Fibroblast of lung (primary cell): ENCODE measurements at regions not wholly inside any gene's neighbourhood (a gene's known extent, or its start where the extent isn't known, plus 50 kb on each side); places are given as distances from the start of the nearest gene placed in this dataset.

Source experiments
- EZH2 ChIP-seq: IDR thresholded peaks from 2 replicates; pipeline ENCODE4 v1.5.1; 2012; ENCODE audit warnings: low read length, control low read depth, mild to moderate bottlenecking; ENCODE audit errors: missing control alignments
- TF ChIP-seq, protein P1 (sequence below), 2 donors: IDR thresholded peaks in 1 of 2; conservative IDR thresholded peaks in 1 of 2; 1 replicate in 1 of 2; 2 replicates in 1 of 2; pipeline ENCODE4 v1.5.1; 2011 to 2012; ENCODE audit warnings: low read length in 2 of 2, control low read depth in 1 of 2, inconsistent platforms in 1 of 2, low read depth in 1 of 2, mild to moderate bottlenecking in 1 of 2

DNA sequence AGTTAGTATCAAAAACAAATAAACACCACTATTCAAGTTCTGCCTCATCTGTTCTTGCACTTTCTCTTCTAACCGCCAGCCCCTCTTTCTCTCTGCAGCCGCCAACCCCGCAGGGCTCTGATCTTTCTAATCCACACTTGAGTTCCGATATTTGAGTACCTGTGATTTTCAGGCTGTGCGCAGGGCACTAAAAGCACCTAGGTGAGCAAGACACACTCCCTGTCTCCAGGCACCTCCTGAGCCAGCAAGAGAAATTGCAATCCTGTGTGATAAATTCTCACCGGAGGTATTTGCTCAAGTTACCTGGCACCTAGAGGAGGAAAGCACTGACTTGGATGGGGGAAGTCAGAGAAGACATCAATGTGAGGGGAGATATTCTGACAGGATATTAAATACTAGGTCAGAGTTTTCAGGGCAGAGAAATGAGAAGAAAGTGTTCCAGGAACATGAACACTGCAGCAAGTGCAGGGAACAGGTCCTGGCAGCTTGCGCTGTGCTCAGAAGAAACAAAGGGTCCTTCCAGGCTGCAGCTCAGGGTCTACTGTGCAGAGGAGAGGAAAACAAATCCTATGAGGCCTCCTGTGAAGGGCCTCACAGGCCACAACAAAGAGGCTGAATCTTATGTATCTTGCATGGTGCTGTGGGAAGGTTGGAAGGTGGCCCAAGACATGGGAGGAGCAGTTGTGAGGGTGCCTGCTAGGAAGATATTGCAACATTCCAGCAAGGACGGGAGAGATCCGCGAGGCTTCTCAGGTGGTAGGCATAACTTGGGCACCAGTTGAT lies 568.7 kb upstream of the MGMT start:
- TF ChIP-seq, protein P1, sequence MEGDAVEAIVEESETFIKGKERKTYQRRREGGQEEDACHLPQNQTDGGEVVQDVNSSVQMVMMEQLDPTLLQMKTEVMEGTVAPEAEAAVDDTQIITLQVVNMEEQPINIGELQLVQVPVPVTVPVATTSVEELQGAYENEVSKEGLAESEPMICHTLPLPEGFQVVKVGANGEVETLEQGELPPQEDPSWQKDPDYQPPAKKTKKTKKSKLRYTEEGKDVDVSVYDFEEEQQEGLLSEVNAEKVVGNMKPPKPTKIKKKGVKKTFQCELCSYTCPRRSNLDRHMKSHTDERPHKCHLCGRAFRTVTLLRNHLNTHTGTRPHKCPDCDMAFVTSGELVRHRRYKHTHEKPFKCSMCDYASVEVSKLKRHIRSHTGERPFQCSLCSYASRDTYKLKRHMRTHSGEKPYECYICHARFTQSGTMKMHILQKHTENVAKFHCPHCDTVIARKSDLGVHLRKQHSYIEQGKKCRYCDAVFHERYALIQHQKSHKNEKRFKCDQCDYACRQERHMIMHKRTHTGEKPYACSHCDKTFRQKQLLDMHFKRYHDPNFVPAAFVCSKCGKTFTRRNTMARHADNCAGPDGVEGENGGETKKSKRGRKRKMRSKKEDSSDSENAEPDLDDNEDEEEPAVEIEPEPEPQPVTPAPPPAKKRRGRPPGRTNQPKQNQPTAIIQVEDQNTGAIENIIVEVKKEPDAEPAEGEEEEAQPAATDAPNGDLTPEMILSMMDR (conservative IDR thresholded peaks at IDR 0.05 in 1 of 2, IDR thresholded peaks at IDR 0.05 in 1 of 2; ENCODE audit: low read depth in 1 of 2, low read length in 2 of 2): no peak
- no peak for TF ChIP-seq EZH2
